ENCODE measurements at regions not wholly inside any gene's neighbourhood (a gene's known extent, or its start where the extent isn't known, plus 50 kb on each side); places are given as distances from the start of the nearest gene placed in this dataset.

GRCh38 chr20:12916699-12917098 is 92.1 kb upstream of the SPTLC3 start:
- no peaks in the 10 kb centered on the region for H3K23me2 ChIP-seq (ENCODE audit: low read depth, low read length)
- TF ChIP-seq TCF12 (IDR thresholded peaks at IDR 0.05; ENCODE audit: low read depth, low read length) (no peak), TAF7 (optimal IDR thresholded peaks at IDR 0.05; ENCODE audit: borderline replicate concordance, low read depth, low read length) (no peak), ATF2 (IDR thresholded peaks at IDR 0.05; ENCODE audit: low read length) (no peak), CTCF (IDR thresholded peaks at IDR 0.05; ENCODE audit: control extremely low read depth in 1 of 3, insufficient read depth in 1 of 3, low read depth in 1 of 3, low read length in 3 of 3) (no peak), ZNF274 (IDR thresholded peaks at IDR 0.05; ENCODE audit: borderline replicate concordance, extremely low read depth, low read length) (no peak), MAX (IDR thresholded peaks at IDR 0.05) (no peak), E2F6 (IDR thresholded peaks at IDR 0.05) (no peak), POLR2AphosphoS5 (IDR thresholded peaks at IDR 0.05; ENCODE audit: low read depth, low read length) (no peak), GTF2F1 (IDR thresholded peaks at IDR 0.05; ENCODE audit: borderline replicate concordance, low read depth, low read length) (no peak)

More at GRCh38 chr20:12916699-12917098, 92.1 kb upstream of the SPTLC3 start:
- 93% methylated on average over 1 of the region's 1 CpG; no CpG with 5 or more reads in 1 of the 2 experiments for WGBS, 2 experiments (ENCODE audit: extremely low coverage in 1 of 2, insufficient coverage in 1 of 2, insufficient read length in 1 of 2, insufficient replicate concordance in 2 of 2, low coverage in 1 of 2, low lambda C conversion rate in 2 of 2, missing lambda C conversion rate in 1 of 2)
- Histone ChIP-seq H3K36me3 (ENCODE audit: control insufficient read depth in 2 of 4, insufficient read depth in 4 of 4, low read length in 3 of 4) (no peaks in the 10 kb centered on the region), H2BK12ac (ENCODE audit: low read depth, low read length) (no peak overlapping the region), H2BK120ac (replicated peaks; ENCODE audit: low read depth, low read length) (no peak overlapping the region), H3K4ac (replicated peaks; ENCODE audit: insufficient read length, low read depth, low read length) (no peak overlapping the region), H3K27ac (ENCODE audit: low read depth, low read length) (no peak overlapping the region), H2BK5ac (ENCODE audit: low read depth, low read length) (no peak overlapping the region), H4K20me1 (replicated peaks in 1 of 2; ENCODE audit: control insufficient read depth in 1 of 2, insufficient read depth in 2 of 2, low read length in 2 of 2) (no peaks in the 10 kb centered on the region), H3K56ac (replicated peaks; ENCODE audit: insufficient read length, low read depth, low read length) (no peak overlapping the region), H4K91ac (replicated peaks; ENCODE audit: insufficient read length, low read length) (no peak overlapping the region), H3K4me1 (replicated peaks in 1 of 4; ENCODE audit: control insufficient read depth in 3 of 4, insufficient read depth in 4 of 4, low read length in 3 of 4) (no peaks in the 10 kb centered on the region), H2BK15ac (ENCODE audit: low read length) (no peak overlapping the region), H3K9me3 (ENCODE audit: insufficient read depth in 2 of 2, low read depth in 1 of 2, low read length in 1 of 2) (0 out of 4 replicates have a peak, but pooled peaks cover 0 to 3% of the 10 kb centered on the region in 2 experiments), H3K27me3 (replicated peaks in 1 of 4; ENCODE audit: control insufficient read depth in 3 of 4, extremely low read depth in 1 of 4, insufficient read depth in 3 of 4, low read length in 3 of 4) (no peaks in the 10 kb centered on the region), H3K14ac (ENCODE audit: insufficient read length) (no peak overlapping the region), H3K79me1 (ENCODE audit: low read depth, low read length) (no peaks in the 10 kb centered on the region), H4K5ac (ENCODE audit: insufficient read length, low read depth, low read length) (no peak overlapping the region), H3K79me2 (ENCODE audit: control insufficient read depth in 1 of 2, insufficient read depth in 2 of 2, low read length in 2 of 2) (no peaks in the 10 kb centered on the region), H3K23ac (ENCODE audit: insufficient read length) (no peak overlapping the region), H3K18ac (ENCODE audit: extremely low read depth, low read length) (no peak overlapping the region), H2AK5ac (ENCODE audit: low read depth, low read length) (no peak overlapping the region), H3K4me3 (ENCODE audit: extremely low read depth in 1 of 4, insufficient read depth in 2 of 4, low read depth in 3 of 4, low read length in 4 of 4) (no peak overlapping the region), H4K8ac (ENCODE audit: extremely low read depth, insufficient read depth, low read length) (no peak overlapping the region), H3K4me2 (ENCODE audit: insufficient read depth in 1 of 2, low read depth in 2 of 2, low read length in 2 of 2) (no peak overlapping the region), H2BK20ac (ENCODE audit: low read length) (no peak overlapping the region), H2AFZ (ENCODE audit: low read length) (no peak overlapping the region), H3K9ac (replicated peaks in 1 of 4; ENCODE audit: extremely low read depth in 1 of 4, low read depth in 3 of 4, low read length in 3 of 4) (no peak overlapping the region)
- FAIRE-seq (no peak), DNase-seq (ENCODE audit: low read depth in 1 of 2, low spot score in 2 of 2) (no peak)
- POLR2A ChIA-PET (ENCODE audit: partially characterized antibody): interaction anchor here (1.7 kb wide), 1 partner anchor 10 kb away, joined by 3 read pairs; no protein-coding TSS in a partner anchor
- CTCF ChIA-PET (ENCODE audit: partially characterized antibody): interaction anchor here (2.5 kb wide), 1 partner anchor 8 kb away, joined by 9 read pairs; no protein-coding TSS in a partner anchor

All from H1 (cell line).